GM12864 (cell line): ENCODE measurements at regions not wholly inside any gene's neighbourhood (a gene's known extent, or its start where the extent isn't known, plus 50 kb on each side); places are given as distances from the start of the nearest gene placed in this dataset.

Experiments
- DNase-seq: peaks from one replicate; pipeline ENCODE4 v3.0.0-alpha.2; 2011; ENCODE audit warnings: low read depth
- H3K4me3 ChIP-seq: 2 replicates; pipeline ENCODE4 v1.5.1; 2011; ENCODE audit warnings: mild to moderate bottlenecking, low read depth, low read length, control low read depth
- TF ChIP-seq, protein P1 (sequence below): IDR thresholded peaks from 2 replicates; pipeline ENCODE4 v1.5.1; 2011; ENCODE audit warnings: low read depth, mild to moderate bottlenecking, moderate library complexity, low read length, control low read depth, inconsistent platforms; ENCODE audit errors: missing control alignments

DNA sequence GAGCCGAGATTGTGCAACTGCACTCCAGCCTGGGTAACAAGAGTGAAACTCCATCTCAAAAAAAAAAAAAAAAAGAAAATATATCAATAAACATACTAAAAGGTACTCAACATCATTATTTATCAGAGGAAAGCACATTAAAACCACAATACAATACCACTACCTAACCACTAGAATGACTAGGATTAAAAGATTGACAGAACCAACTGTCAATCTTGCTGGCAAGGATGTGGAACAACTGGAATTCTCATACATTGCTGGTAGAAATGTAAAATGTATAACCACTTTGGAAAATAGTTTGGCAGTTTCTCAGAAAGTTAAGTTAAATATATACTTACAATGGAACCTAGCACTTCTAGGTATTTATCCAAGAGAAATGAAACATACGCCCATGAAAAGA, 88.6 kb downstream of the B3GNT2 start:
- DNase-seq, result no peak
- no peak overlapping the region for H3K4me3 ChIP-seq
- TF ChIP-seq, protein P1, sequence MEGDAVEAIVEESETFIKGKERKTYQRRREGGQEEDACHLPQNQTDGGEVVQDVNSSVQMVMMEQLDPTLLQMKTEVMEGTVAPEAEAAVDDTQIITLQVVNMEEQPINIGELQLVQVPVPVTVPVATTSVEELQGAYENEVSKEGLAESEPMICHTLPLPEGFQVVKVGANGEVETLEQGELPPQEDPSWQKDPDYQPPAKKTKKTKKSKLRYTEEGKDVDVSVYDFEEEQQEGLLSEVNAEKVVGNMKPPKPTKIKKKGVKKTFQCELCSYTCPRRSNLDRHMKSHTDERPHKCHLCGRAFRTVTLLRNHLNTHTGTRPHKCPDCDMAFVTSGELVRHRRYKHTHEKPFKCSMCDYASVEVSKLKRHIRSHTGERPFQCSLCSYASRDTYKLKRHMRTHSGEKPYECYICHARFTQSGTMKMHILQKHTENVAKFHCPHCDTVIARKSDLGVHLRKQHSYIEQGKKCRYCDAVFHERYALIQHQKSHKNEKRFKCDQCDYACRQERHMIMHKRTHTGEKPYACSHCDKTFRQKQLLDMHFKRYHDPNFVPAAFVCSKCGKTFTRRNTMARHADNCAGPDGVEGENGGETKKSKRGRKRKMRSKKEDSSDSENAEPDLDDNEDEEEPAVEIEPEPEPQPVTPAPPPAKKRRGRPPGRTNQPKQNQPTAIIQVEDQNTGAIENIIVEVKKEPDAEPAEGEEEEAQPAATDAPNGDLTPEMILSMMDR, result no peak

DNA sequence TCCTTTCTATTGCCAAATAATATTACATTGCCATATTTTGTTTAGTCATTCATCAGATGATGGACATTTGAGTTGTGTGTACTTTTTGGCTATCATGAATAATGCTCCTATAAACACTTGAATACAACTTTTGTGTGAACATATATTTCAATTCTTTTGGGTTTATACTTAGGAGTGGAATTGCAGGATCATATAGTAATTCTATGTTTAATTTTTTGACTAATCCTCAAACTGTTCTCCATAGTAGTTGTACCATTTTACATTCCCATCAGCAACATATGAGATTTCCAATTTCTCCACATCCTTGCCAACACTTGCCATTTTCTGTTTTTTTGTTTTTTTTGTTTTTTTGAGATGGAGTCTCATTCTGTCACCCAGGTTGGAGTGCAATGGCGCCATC, 87.2 kb downstream of the B3GNT2 start:
- no peak overlapping the region for H3K4me3 ChIP-seq
- DNase-seq, result no peak
- TF ChIP-seq, protein P1, result no peak

DNA sequence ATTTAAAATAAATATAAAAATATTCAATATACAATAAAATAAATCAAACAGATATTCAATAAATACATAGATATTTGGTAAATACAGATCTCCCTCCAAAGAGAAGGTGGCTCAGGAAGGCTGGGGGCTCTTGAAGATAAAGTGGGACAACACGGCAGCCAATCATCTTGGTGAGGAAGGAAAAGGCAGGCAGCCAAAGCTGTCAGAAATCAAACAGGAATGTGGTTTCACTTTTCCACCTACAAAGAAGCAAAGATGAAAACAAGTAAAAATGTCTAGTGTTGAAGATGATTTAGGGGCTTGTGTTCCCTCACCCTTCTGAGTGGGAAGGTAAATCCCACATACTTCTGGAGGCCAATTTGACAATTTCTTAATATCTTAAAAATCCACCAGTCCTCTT, 85.7 kb downstream of the B3GNT2 start:
- DNase-seq, result no peak
- no peak overlapping the region for H3K4me3 ChIP-seq
- TF ChIP-seq, protein P1, result no peak

DNA sequence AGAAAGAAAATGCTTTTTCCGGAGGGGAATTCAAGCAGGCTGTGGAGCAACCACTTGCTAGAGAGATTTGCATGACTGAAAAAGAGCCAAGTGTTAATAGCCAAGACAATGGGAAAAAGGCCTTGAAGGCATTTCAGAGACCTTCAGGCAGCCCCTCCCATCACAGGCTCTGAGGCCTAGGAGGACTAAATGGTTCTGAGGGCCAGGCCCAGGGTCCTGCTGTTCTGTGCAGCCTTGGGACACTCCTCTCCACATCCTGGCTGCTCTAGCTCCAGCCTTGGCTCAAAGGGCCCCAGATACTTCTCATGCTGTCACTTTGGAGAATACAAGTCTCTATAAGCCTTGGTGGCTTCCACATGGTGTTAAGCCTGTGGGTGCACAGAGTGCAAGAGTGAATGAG, 81.8 kb downstream of the B3GNT2 start:
- H3K4me3 ChIP-seq, result no peak overlapping the region
- TF ChIP-seq, protein P1, result no peak
- DNase-seq, result no peak
